ENCODE measurements at regions not wholly inside any gene's neighbourhood (a gene's known extent, or its start where the extent isn't known, plus 50 kb on each side); places are given as distances from the start of the nearest gene placed in this dataset.

GRCh38 chr2:34547900-34548299 lies 948.8 kb upstream of the FAM98A start:
- TF ChIP-seq CTCF (IDR thresholded peaks at IDR 0.05) (no peak), EZH2 (IDR thresholded peaks at IDR 0.05) (no peak)

Data from neural progenitor cell (in vitro differentiated cells).